ENCODE measurements at regions not wholly inside any gene's neighbourhood (a gene's known extent, or its start where the extent isn't known, plus 50 kb on each side); places are given as distances from the start of the nearest gene placed in this dataset.
"Not testable (repeated sequence)": the region's sequence is repeated elsewhere in the genome, so short reads cannot be mapped to it uniquely, and the experiment has no call there.

GRCh38 chr9:21708856-21709255 lies 93.6 kb upstream of the MTAP start:
- no peak for DNase-seq

GRCh38 chr9:21709464-21710058 lies 92.9 kb upstream of the MTAP start:
- peak; percentile 80 for DNase-seq

- DNase-seq: no peak
These were observed 91.8 kb upstream of the MTAP start for GRCh38 chr9:21710548-21711191.

GRCh38 chr9:21711504-21711903 lies 90.9 kb upstream of the MTAP start:
- no peak for DNase-seq

GRCh38 chr9:21715408-21715807 lies 87.0 kb upstream of the MTAP start:
- no peak for DNase-seq

- no peak for DNase-seq
These were observed 81.7 kb upstream of the MTAP start for GRCh38 chr9:21720758-21721157.

GRCh38 chr9:21727411-21727810 lies 75.0 kb upstream of the MTAP start:
- not testable (repeated sequence) for DNase-seq

- no peak for DNase-seq
These were observed 73.7 kb upstream of the MTAP start for GRCh38 chr9:21728781-21729180.

- DNase-seq: no peak
These were observed 72.8 kb upstream of the MTAP start for GRCh38 chr9:21729648-21730047.

- no peak for DNase-seq
These were observed 71.5 kb upstream of the MTAP start for GRCh38 chr9:21730899-21731298.

- DNase-seq: no peak
These were observed 61.3 kb upstream of the MTAP start for GRCh38 chr9:21741151-21741550.

- DNase-seq: no peak
These were observed 58.1 kb upstream of the MTAP start for GRCh38 chr9:21744320-21744719.

- DNase-seq: no peak
These were observed 57.6 kb upstream of the MTAP start for GRCh38 chr9:21744841-21745240.

GRCh38 chr9:21746550-21746949 lies 55.9 kb upstream of the MTAP start:
- DNase-seq: no peak

GRCh38 chr9:21747175-21747574 lies 55.3 kb upstream of the MTAP start:
- DNase-seq: no peak

- no peak for DNase-seq
These were observed 52.3 kb upstream of the MTAP start for GRCh38 chr9:21750021-21750735.

- DNase-seq: no peak
These were observed 50.4 kb upstream of the MTAP start for GRCh38 chr9:21751998-21752397.

Data from activated effector memory CD4-positive, alpha-beta T cell treated with anti-CD3 and anti-CD28 coated beads, Interleukin-2, amount 50 U/mL, for 16 hours (primary cell).